CD8-positive, alpha-beta memory T cell (primary cell): ENCODE measurements at regions not wholly inside any gene's neighbourhood (a gene's known extent, or its start where the extent isn't known, plus 50 kb on each side); places are given as distances from the start of the nearest gene placed in this dataset.

ENCODE experiments used
- CTCF ChIA-PET: fragments of 350-600 bp; sonication (Branson Sonifier 250); formaldehyde crosslinking; loops from one replicate; lab custom pipeline; 2021; ENCODE audit warnings: antibody characterized with exemption; lab: Charles Lee
- POLR2A ChIA-PET: fragments of 350-600 bp; sonication (Branson Sonifier 250); formaldehyde crosslinking; loops from one replicate; lab custom pipeline; 2021; ENCODE audit warnings: antibody characterized with exemption; lab: Charles Lee
- DNase-seq, 5 donors: peaks; one replicate each; pipeline versions ENCODE4 v3.0.0 to v3.0.0-alpha.2; 2020 to 2022; ENCODE audit warnings: mixed read lengths in 1 of 5
- H3K27ac ChIP-seq: one replicate; pipeline ENCODE4 v1.7.0; 2013; ENCODE audit warnings: low read depth, mild to moderate bottlenecking, low read length, moderate library complexity
- H3K27me3 ChIP-seq: 2 replicates; pipeline ENCODE4 v1.7.0; 2013; ENCODE audit warnings: low read length, mild to moderate bottlenecking; ENCODE audit not compliant: insufficient read depth, poor library complexity, severe bottlenecking
- H3K36me3 ChIP-seq: 2 replicates; pipeline ENCODE4 v1.7.0; 2013; ENCODE audit warnings: mild to moderate bottlenecking, low read length, moderate library complexity; ENCODE audit not compliant: insufficient read depth
- H3K4me1 ChIP-seq: 2 replicates; pipeline ENCODE4 v1.7.0; 2013; ENCODE audit warnings: mild to moderate bottlenecking, low read length, moderate library complexity; ENCODE audit not compliant: insufficient read depth
- H3K4me3 ChIP-seq: 2 replicates; pipeline ENCODE4 v1.7.0; 2013; ENCODE audit warnings: mild to moderate bottlenecking, low read length
- H3K9me3 ChIP-seq: 2 replicates; pipeline ENCODE4 v1.7.0; 2013; ENCODE audit warnings: mild to moderate bottlenecking, low read length
- H3K27ac Mint-ChIP-seq, 8 donors: one replicate each; pipeline ENCODE4 v1.8.0; 2020 to 2021; ENCODE audit warnings: mixed read lengths in 8 of 8, mild to moderate bottlenecking in 6 of 8, inconsistent platforms in 3 of 8, moderate library complexity in 3 of 8
- H3K27me3 Mint-ChIP-seq, 2 donors: one replicate each; pipeline ENCODE4 v1.8.0; 2020 to 2021; ENCODE audit warnings: mixed read lengths in 2 of 2, mild to moderate bottlenecking in 1 of 2, moderate library complexity in 1 of 2
- H3K36me3 Mint-ChIP-seq, 3 donors: one replicate each; pipeline ENCODE4 v1.8.0; 2020 to 2021; ENCODE audit warnings: mixed read lengths in 3 of 3, inconsistent platforms in 1 of 3, mild to moderate bottlenecking in 1 of 3
- H3K4me1 Mint-ChIP-seq, 3 donors: one replicate each; pipeline ENCODE4 v1.8.0; 2020 to 2021; ENCODE audit warnings: mixed read lengths in 3 of 3, inconsistent platforms in 1 of 3, mild to moderate bottlenecking in 1 of 3
- H3K4me3 Mint-ChIP-seq, 7 donors: one replicate each; pipeline ENCODE4 v1.8.0; 2020 to 2021; ENCODE audit warnings: mixed read lengths in 7 of 7, mild to moderate bottlenecking in 6 of 7, moderate library complexity in 4 of 7, inconsistent platforms in 2 of 7
- H3K9me3 Mint-ChIP-seq, 5 donors: one replicate each; pipeline ENCODE4 v1.8.0; 2020 to 2022; ENCODE audit warnings: mixed read lengths in 5 of 5, mild to moderate bottlenecking in 3 of 5, moderate library complexity in 2 of 5, inconsistent platforms in 1 of 5

DNA sequence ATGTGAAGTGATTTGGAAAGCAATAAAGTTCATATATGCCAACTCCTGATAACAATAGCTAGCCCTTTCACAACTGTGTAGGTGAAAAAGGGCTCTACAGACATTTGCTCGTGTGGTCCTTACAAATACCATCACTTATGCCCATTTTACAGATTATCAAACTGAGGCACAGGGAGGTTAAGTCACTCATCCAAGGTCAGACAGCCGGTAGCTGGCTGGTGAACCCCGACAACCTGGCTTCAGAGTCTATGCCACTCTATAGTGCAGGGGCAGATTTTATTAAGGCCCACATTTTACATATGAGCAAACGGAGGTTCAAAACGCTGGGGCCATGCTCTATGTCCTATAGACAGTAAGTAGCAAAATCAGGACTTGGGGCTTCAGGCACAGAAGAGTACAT, 280.5 kb downstream of the RRAGC start:
- DNase-seq, result no peak
- Histone ChIP-seq H3K9me3 (no peaks in the 10 kb centered on the region), H3K4me3 (no peak overlapping the region), H3K36me3 (no peaks in the 10 kb centered on the region), H3K27ac (no peak overlapping the region), H3K4me1 (no peaks in the 10 kb centered on the region), H3K27me3 (peaks cover 19% of the 10 kb centered on the region)
- CTCF ChIA-PET, result interaction anchor here (1.0 kb wide), 1 partner anchor 8 kb away, joined by 3 read pairs; no protein-coding TSS in a partner anchor
- Mint-ChIP-seq H3K4me1 (peaks cover 5 to 10% (median 6%) of the 10 kb centered on the region in 3 donors), H3K4me3 (no peak overlapping the region), H3K9me3 (no peaks in the 10 kb centered on the region), H3K36me3 (no peaks in the 10 kb centered on the region), H3K27me3 (peaks cover 42 to 60% of the 10 kb centered on the region in 2 donors), H3K27ac (no peak overlapping the region)
- POLR2A ChIA-PET, result no interaction called here

DNA sequence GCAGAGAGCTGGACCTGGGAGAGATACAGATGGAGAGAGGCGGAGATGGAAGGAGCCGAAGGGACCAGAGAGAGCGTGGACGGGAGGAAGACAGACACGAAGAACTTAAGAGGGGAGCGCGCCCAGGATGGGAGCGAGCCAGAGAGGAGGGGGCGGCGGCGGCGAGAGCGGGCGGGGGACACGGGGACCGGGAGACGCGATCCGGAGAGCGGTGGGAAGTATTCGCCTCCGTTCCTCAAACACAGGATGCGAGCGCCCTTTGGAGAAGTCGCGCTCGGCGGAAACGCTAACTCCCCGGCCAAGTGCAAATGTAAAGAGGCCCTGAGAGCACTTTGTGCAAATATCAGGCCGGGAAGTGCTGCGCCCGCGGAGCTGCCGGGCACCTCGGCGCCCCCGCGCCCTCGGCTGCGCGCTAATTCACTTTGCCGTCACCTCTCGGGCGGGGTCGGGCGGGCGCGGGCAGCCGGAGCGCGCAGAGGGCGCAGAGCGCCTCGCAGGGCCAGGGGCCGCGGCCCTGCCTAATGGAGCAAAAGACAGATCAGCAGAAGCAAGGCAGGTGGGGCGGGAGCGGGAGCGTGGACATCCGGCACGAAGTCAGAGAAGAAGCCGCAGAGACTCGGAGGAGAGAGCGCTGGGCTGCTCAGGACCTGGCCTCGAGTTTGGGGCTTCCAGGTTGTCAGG, 281.2 kb downstream of the RRAGC start:
- Histone ChIP-seq H3K27me3 (peaks cover 19% of the 10 kb centered on the region), H3K27ac (no peak overlapping the region), H3K36me3 (no peaks in the 10 kb centered on the region), H3K4me1 (no peaks in the 10 kb centered on the region), H3K9me3 (no peaks in the 10 kb centered on the region), H3K4me3 (no peak overlapping the region)
- Mint-ChIP-seq H3K36me3 (no peaks in the 10 kb centered on the region), H3K4me3 (peak overlapping the region in 5 of 7 donors; percentile 9 to 79 (median 20)), H3K9me3 (no peaks in the 10 kb centered on the region), H3K27ac (peak overlapping the region in 3 of 8 donors; percentile 19 to 48 (median 37)), H3K27me3 (peaks cover 40 to 55% of the 10 kb centered on the region in 2 donors), H3K4me1 (peaks cover 5 to 10% (median 6%) of the 10 kb centered on the region in 3 donors)
- ChIA-PET POLR2A (no interaction called here), CTCF (no interaction called here)
- DNase-seq, result no peak

DNA sequence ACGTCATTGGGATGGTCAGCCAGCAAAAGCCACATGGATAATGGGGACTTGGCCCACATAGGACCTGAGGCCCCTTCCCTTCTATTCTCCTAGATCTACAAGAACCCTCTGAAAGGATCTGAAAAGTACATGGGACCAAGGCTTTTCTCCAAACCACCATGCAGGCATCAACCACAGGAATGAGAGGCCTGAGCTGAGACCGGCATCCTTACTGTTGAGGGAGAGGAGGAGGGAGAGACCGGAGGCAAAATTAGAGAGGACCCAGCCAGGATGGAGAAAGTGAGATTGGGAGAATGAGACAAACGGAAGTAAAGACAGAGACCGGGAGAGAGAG, 281.7 kb downstream of the RRAGC start:
- ChIA-PET POLR2A (no interaction called here), CTCF (no interaction called here)
- Mint-ChIP-seq H3K27ac (peak overlapping the region in 3 of 8 donors; percentile 19 to 48 (median 37)), H3K36me3 (no peaks in the 10 kb centered on the region), H3K9me3 (no peaks in the 10 kb centered on the region), H3K4me3 (peak overlapping the region in 5 of 7 donors; percentile 9 to 57 (median 20)), H3K27me3 (peaks cover 40 to 55% of the 10 kb centered on the region in 2 donors), H3K4me1 (peaks cover 5 to 10% (median 6%) of the 10 kb centered on the region in 3 donors)
- Histone ChIP-seq H3K4me1 (no peaks in the 10 kb centered on the region), H3K9me3 (no peaks in the 10 kb centered on the region), H3K27me3 (peaks cover 19% of the 10 kb centered on the region), H3K27ac (no peak overlapping the region), H3K36me3 (no peaks in the 10 kb centered on the region), H3K4me3 (no peak overlapping the region)
- DNase-seq, result no peak

- no peak for DNase-seq
- Histone ChIP-seq H3K4me3 (no peak overlapping the region), H3K9me3 (no peaks in the 10 kb centered on the region), H3K36me3 (no peaks in the 10 kb centered on the region), H3K27ac (no peak overlapping the region), H3K4me1 (no peaks in the 10 kb centered on the region), H3K27me3 (peaks cover 19% of the 10 kb centered on the region)
- Mint-ChIP-seq H3K9me3 (no peaks in the 10 kb centered on the region), H3K27me3 (peaks cover 42 to 51% of the 10 kb centered on the region in 2 donors), H3K36me3 (no peaks in the 10 kb centered on the region), H3K4me1 (peaks cover 5 to 10% (median 6%) of the 10 kb centered on the region in 3 donors), H3K27ac (no peak overlapping the region), H3K4me3 (peak overlapping the region in 1 of 7 donors; percentile 32)
- ChIA-PET CTCF (no interaction called here), POLR2A (no interaction called here)
These were observed 282.2 kb downstream of the RRAGC start for GRCh38 chr1:38577385-38577784.

DNA sequence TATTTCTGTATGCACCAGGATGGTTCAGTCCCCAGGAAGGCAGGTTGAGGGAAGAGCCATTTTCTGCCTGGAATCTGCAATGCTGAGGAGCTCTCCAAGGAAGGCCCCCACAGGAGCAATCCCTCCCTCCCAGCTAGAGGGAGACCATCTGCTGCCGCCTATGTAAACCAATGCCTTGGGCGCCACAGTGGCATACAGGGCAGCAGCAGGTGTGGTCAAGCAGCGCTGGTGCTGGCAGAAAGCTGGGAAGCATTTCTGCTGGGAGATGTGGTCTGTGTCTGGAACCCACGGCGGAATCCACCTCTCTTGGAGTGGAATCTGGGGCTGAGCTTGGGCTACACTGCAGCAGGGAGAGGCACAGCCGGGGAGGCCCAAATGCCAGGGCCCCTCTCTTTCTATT, 283.3 kb downstream of the RRAGC start:
- Mint-ChIP-seq H3K4me3 (no peak overlapping the region), H3K36me3 (no peaks in the 10 kb centered on the region), H3K4me1 (peaks cover 5 to 10% (median 6%) of the 10 kb centered on the region in 3 donors), H3K27ac (no peak overlapping the region), H3K27me3 (peaks cover 44 to 54% of the 10 kb centered on the region in 2 donors), H3K9me3 (no peaks in the 10 kb centered on the region)
- POLR2A ChIA-PET, result no interaction called here
- Histone ChIP-seq H3K27me3 (peaks cover 19% of the 10 kb centered on the region), H3K4me3 (no peak overlapping the region), H3K36me3 (no peaks in the 10 kb centered on the region), H3K27ac (no peak overlapping the region), H3K9me3 (no peaks in the 10 kb centered on the region), H3K4me1 (no peaks in the 10 kb centered on the region)
- CTCF ChIA-PET, result interaction anchor here (1.2 to 2.0 kb wide), 2 partner anchors 10 to 11 kb away, joined by 3 to 4 read pairs; no protein-coding TSS in a partner anchor
- no peak for DNase-seq

- no peak overlapping the region for H3K27ac ChIP-seq
- H3K4me3 ChIP-seq, result no peak overlapping the region
- Mint-ChIP-seq H3K27ac (no peak overlapping the region), H3K9me3 (no peaks in the 10 kb centered on the region), H3K27me3 (peaks cover 22 to 41% of the 10 kb centered on the region in 2 donors), H3K4me1 (no peaks in the 10 kb centered on the region), H3K36me3 (peaks cover 0 to 2% (median 0%) of the 10 kb centered on the region in 3 donors), H3K4me3 (no peak overlapping the region)
- no peaks in the 10 kb centered on the region for H3K9me3 ChIP-seq
- H3K4me1 ChIP-seq, result no peaks in the 10 kb centered on the region
- ChIA-PET POLR2A (no interaction called here), CTCF (no interaction called here)
- no peaks in the 10 kb centered on the region for H3K36me3 ChIP-seq
- no peaks in the 10 kb centered on the region for H3K27me3 ChIP-seq
- DNase-seq, result no peak
These were observed 287.8 kb downstream of the RRAGC start for GRCh38 chr1:38571726-38572125.

DNA sequence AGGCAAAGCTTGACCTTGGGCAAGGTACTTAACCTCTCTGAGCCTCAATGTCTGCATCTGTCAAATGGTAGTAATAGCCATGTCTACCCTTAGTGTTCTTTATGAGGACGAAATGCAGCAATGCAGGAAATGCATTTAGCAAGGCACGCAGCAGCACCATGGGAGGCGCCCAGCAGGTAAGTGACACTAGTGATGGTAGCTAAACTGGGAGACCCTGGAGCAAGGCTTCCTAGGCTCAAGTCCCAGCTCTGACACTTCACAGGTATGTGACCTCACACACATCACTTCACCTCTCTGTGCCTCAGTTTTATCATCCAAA, 289.0 kb downstream of the RRAGC start:
- Mint-ChIP-seq H3K9me3 (no peaks in the 10 kb centered on the region), H3K27me3 (peaks cover 25 to 43% of the 10 kb centered on the region in 2 donors), H3K4me3 (no peak overlapping the region), H3K4me1 (no peaks in the 10 kb centered on the region), H3K36me3 (peaks cover 0 to 2% (median 0%) of the 10 kb centered on the region in 3 donors), H3K27ac (no peak overlapping the region)
- Histone ChIP-seq H3K27me3 (no peaks in the 10 kb centered on the region), H3K27ac (no peak overlapping the region), H3K4me1 (no peaks in the 10 kb centered on the region), H3K36me3 (no peaks in the 10 kb centered on the region), H3K4me3 (no peak overlapping the region), H3K9me3 (no peaks in the 10 kb centered on the region)
- ChIA-PET CTCF (interaction anchor here (0.8 kb wide), 1 partner anchor 9 kb away, joined by 3 read pairs; no protein-coding TSS in a partner anchor), POLR2A (no interaction called here)
- DNase-seq, result no peak

- peaks cover 0 to 2% (median 0%) of the 10 kb centered on the region in 3 donors for H3K36me3 Mint-ChIP-seq
- H3K4me1 Mint-ChIP-seq, result no peaks in the 10 kb centered on the region
- H3K9me3 Mint-ChIP-seq, result no peaks in the 10 kb centered on the region
- ChIA-PET CTCF (no interaction called here), POLR2A (no interaction called here)
- Histone ChIP-seq H3K36me3 (no peaks in the 10 kb centered on the region), H3K9me3 (no peaks in the 10 kb centered on the region), H3K4me1 (no peaks in the 10 kb centered on the region), H3K4me3 (no peak overlapping the region), H3K27me3 (no peaks in the 10 kb centered on the region), H3K27ac (no peak overlapping the region)
- H3K27ac Mint-ChIP-seq, result peak overlapping the region in 1 of 8 donors; percentile 35
- H3K27me3 Mint-ChIP-seq, result peaks cover 27 to 46% of the 10 kb centered on the region in 2 donors
- no peak for DNase-seq
- no peak overlapping the region for H3K4me3 Mint-ChIP-seq
These were observed 289.5 kb downstream of the RRAGC start for GRCh38 chr1:38569932-38570656.
